HG03469 (cell line): ENCODE measurements at regions not wholly inside any gene's neighbourhood (a gene's known extent, or its start where the extent isn't known, plus 50 kb on each side); places are given as distances from the start of the nearest gene placed in this dataset.

ENCODE experiments used
- ATAC-seq: cut with Tn5 transposase; IDR thresholded peaks from one replicate; pipeline ENCODE4 v1.9.1; 2021; ENCODE audit warnings: mild to moderate bottlenecking, moderate library complexity, moderate number of reproducible peaks; ENCODE audit not compliant: unreplicated experiment

DNA sequence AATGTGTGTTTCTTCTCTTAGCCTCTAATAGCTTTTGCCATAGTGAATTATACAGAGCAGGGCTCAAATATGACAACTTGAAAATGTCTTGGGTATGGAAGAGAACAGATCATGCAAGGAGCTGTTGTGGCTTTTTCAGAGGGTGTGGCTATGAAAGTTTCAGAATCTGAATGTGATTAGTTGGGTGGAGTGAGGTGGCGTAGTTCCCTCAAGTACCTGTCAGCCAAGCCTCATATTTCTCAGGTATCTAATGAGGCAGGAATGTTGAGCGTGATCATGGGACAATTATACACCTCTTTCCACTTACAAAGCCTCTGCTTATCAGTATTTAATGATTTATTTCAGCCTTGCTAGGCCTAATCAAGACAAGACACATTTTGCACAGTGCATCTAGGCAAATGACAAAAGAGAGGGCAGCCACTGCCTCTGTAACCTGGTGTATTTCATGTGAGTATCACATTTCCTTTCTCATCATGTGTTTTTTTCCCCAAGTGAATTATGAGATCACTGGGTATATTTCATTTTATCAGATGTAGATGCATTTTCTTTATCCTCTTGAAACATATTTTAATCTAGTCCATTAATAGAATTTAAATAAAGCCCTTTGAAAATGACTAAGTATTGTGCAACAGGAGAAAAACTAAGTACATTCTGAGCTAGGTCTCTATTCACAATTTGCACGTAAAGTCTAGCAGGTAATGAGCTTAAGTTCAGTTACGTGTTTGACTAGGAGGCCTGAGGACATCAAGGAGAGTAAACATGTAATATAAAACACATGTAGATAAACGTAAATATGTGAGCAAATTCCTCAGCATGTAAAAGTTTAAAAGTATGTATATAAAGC is 644.4 kb upstream of the IGFBP3 start:
- no peak for ATAC-seq

DNA sequence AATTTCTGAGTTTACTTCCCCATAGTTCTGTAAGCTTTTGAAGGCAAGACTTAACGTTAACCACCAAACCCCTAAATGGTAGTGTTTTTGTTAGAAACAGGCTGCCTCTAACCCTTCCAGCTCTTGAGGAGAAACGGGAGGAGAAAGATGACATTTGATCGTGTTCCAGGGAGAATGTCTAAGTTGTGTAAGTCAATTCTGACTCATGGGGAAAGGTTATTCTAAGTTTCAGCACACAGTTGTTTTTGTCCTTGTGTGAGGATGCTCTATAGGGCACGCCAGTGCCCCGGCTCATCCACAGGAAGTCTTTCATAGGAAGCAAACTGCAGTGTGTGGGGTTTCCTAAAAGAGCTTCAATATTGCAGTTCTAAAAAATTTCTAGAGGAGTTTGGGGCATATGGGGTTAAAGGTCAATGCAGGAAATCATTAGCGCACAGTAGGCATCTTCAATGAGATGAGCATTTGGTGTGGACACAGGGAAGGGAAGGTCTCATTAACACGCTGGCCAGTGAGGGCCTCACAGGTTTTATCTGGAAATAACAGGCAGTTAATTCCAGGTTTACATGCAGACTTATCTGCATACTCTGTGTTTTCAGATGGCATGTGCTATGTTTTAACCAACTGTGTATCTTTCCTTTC is 638.2 kb upstream of the IGFBP3 start:
- ATAC-seq = no peak

- ATAC-seq = no peak
Measured at GRCh38 chr7:46558482-46559193, 637.6 kb upstream of the IGFBP3 start.

DNA sequence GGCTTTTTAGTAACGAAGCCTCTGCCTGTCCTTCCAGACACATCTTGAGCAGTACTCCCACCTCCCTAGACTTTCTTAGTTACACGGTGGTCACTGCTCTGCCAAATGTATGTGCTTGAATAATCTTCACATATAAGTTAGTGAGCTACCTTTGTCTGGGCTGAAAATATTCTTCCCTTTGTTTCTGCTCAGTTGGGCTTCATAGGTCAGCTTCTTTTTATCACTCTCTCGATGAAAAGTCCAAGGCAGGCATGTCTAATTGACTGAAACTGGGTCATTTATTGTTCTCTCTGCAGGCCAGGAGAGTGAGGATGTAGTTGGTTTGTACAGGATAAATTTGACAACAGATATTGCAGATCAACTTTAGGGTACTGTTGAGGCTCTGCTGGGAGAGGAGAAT is 636.7 kb upstream of the IGFBP3 start:
- ATAC-seq = no peak

DNA sequence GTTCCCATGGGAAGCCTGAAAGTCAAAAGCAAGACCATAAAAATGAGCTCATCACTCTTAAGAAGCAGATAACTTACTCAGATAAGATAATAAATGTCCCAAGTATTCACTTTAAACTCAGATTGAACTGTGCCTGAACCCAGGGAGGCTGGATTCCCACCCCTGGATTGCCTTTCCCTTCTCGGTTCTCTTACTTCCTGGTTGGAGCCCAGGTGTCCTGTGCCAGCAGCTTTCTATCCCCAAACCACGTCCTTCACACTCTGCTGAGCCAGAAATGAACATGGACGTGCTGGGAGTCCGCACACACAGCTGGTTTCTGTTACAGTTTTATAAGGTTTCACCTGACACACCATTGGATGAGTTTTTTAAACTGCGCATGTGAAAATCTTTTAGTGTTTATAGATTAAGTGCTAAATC is 636.2 kb upstream of the IGFBP3 start:
- ATAC-seq = no peak

DNA sequence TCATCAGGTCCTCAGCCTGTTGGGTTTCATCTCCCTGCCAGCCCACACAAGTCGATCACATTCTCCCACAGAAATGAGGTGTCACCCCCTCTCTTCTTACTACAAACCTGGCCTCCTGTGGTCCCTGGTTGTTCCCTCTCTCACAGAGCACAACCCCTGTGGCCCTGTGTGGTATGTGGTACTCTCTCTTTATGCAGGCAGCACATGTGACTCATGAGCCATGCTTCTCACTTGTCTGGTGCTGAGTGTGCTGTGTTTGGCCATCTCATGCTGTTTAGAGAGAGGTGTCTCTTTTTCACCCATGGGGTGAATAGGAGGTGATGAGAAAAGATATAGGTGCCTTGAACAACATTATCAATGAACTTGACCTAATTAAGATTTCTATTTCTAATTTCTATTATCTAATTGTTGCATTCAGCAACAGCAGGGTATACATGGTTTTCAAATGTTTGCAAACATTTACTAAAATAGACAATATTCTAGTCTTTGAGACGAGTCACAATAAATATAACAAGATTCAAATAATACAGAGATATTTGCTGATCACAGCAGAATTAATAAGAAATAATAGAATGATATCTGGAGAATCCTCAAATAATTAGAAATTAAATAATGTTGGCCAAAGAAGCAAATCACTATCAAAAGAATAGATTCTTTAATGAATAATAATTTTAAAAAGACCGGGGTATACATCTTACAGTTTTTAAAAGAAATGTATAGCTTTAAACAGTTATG is 633.8 kb upstream of the IGFBP3 start:
- ATAC-seq = no peak

DNA sequence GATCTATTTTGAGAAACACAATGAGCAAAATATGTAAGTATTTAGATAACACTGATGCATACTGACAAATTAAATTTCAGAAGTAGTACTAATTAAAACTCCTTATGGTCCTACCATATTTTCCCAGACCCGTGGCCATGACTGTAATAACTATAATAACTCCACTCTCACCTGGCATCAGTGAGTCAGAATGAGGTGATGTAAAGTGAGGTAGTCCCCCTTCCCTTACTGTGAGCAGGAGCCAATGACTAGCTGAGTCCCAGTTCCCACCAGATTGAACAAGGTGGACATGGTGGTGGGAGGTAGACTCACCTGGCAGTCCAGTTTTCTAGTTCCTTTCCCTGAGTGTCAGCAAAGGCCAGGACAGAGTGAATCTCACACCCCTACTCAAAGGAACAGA is 630.5 kb upstream of the IGFBP3 start:
- no peak for ATAC-seq

DNA sequence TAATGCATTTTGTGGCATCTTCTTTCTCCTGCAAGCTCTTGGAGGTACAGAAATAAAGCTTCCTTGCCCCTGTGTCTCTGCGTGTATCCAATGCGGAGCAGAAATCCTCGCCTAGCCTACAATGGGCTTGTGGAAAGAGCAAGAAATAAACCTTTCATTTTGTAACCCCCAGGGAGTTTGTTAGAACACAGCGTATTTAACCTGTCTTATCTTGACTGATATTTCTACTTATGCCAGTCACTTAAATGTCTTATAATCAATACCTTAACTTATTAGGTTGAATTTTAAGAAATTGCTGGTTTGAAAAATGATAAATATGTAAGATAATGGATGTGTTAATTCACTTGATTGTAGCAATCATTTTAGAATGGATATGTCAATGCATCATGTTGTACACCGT is 629.8 kb upstream of the IGFBP3 start:
- no peak for ATAC-seq

- no peak for ATAC-seq
Measured at GRCh38 chr7:46549892-46550639, 629.0 kb upstream of the IGFBP3 start.

- no peak for ATAC-seq
Measured at GRCh38 chr7:46549347-46549746, 628.3 kb upstream of the IGFBP3 start.

DNA sequence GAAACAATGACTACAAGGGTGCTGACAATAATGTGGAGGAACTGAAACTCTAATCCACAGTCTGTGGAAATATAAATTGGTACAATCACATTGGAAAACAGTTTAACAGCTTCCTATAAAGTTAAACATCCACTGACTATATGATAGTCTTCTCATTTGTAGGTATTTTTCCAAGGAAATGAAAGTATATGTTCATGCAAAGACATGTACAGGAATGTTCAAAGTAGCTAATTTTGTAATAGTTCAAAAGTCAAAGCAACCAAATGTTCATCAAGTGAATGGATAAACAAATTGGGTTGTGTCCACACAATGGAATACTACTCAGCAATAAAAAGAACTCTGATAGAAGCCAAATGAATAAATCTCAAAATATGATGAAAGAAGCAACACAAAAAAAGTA is 626.0 kb upstream of the IGFBP3 start:
- ATAC-seq = no peak

DNA sequence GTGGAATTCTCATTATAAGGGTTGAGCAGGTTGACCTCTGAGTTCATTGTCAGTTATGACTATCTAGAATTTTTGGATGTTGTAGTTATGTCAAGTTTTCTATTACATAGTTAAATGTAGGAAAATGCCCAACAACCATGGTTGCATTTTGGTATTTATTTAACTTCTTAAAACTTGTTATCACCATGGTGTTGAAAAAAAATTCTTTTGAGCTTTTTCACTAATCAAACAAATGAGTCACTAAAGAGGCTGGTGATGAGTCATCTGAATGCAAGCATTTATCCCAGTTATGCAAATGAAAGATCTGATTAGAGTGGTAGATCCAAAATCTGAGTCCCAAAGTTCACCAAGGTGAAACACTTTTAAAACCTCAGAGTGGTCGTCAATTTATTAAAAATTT is 624.7 kb upstream of the IGFBP3 start:
- no peak for ATAC-seq

GRCh38 chr7:46544396-46545008 is 623.4 kb upstream of the IGFBP3 start:
- ATAC-seq = no peak

DNA sequence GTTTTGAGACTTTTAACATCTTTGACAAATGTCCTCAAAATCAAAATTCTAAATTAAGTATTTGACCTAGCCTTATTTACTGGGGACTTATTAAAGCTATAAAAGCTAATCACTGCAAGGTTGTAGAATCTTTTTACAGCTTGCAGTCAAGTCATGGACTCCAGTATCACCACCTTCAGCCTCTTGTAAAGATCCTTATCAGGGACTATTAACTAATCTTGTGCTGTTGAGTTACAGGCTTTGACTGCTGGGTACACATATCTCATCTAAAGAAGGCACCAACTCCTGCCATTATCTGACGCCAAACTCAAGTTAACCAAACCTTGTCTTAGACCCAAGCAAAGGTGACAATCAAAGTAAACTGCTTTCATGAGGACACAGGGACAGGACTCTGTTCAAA is 621.0 kb upstream of the IGFBP3 start:
- no peak for ATAC-seq

- ATAC-seq = no peak
Measured at GRCh38 chr7:46539892-46540483, 618.9 kb upstream of the IGFBP3 start.

DNA sequence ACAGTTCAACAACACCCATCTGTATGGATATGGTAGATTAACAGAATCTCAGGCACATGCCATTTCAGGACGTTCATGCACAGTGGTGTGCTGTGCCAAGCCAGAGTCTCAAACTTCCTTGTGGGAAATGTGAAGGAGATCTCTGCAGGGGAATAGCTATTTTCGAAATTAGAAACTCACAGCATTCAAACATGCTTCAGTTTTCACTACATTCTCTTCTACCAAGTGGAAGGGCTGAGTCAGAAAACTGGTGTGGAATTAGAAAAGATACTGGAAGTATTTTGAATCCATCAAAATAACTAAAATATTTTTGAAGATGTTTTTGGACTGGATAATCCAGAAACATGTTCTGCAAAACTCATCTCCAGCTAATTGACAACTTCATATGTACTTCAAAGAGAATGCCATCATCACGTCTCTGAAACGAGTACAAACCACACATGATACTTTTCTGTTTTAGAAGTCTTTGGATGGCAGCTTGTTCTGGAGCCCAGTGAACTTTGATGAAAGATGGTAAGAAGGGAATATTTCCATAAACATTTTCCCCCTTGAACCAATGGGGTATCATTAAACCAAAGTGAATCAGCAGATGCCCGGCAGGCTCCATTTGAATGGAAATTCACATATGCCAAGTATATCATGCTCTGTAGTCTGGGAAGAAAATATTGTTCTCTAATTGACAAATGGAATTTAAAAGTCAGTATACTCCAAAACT is 616.3 kb upstream of the IGFBP3 start:
- ATAC-seq = no peak

DNA sequence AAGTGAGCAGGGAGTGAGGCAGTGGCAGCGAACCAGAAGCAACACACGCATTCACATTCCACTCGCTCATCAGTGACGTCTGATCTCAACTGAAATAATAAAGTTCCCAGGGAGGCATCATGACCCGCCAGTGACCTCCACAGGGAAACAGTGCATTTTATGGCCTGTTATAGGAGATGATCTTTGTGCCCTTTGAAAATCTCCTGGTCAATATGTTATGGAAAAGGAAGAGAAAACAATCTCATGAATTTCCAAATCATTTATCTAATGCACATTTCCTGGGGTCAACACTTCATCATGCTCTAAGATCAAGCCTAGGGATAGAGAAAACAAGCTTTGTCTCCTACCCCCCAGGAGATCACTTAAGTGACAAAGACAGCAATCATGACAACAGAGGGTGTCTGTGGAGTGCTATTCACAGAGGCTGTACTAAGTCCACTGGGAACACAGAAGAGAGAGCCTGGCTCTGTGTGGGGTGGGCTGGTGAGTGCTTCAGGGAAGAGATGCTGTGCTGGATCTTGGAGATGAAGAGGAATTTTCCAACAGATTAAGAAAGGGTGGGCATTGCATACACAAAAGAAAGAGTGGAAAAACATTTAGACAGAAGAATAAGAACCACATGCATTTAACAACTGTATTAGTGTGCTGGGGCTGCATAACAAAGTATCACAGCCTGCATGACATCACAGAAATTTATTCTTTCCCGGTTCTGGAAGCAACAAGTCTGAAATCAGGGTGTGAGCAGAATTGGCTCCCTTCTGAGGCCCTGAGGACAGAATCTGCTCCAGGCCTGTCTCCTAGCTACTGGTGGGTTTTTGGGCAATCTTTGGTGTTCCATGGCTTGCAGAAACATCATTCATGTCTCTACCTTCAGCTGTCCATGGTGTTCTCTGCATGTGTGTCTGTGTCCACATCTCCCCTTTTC is 613.9 kb upstream of the IGFBP3 start:
- ATAC-seq = no peak

DNA sequence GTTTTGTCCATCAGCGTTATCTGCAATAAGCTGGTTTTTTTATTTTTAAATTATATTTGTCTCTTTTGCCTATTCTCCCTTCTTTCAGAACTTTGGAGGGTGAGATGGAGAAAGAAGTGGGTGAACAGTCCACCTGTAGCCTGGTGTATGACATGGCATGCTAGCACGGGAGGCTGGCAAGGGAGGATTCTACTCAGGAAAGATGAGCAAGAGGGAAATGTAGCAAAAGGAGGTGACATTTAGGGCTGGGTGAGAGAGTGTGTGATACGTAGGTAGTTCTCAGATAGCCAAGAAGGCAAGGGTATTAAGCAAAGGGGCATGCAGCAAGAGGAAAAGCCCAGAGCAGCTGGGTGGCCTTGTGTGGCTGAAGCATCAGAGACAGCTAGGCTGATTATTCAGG is 612.9 kb upstream of the IGFBP3 start:
- no peak for ATAC-seq
